PFSK-1 (cell line): ENCODE measurements at regions not wholly inside any gene's neighbourhood (a gene's known extent, or its start where the extent isn't known, plus 50 kb on each side); places are given as distances from the start of the nearest gene placed in this dataset.

ENCODE experiments used
- POLR2AphosphoS5 ChIP-seq: IDR thresholded peaks from 2 replicates; pipeline ENCODE4 v1.6.1; 2012; ENCODE audit warnings: low read depth, mild to moderate bottlenecking, control low read depth, low read length, moderate library complexity
- TAF1 ChIP-seq: IDR thresholded peaks from 2 replicates; pipeline ENCODE4 v1.6.1; 2012; ENCODE audit warnings: low read length, control low read depth, borderline replicate concordance; ENCODE audit not compliant: insufficient read depth
- TF ChIP-seq, protein P1 (sequence below), 2 experiments: IDR thresholded peaks; 2 replicates each; pipeline versions ENCODE4 v1.6.1 to v1.8.0; 2011 to 2012; ENCODE audit warnings: low read depth in 2 of 2, low read length in 2 of 2, control low read depth in 1 of 2, inconsistent platforms in 1 of 2, mild to moderate bottlenecking in 1 of 2, moderate library complexity in 1 of 2; ENCODE audit not compliant: insufficient read depth in 1 of 2

DNA sequence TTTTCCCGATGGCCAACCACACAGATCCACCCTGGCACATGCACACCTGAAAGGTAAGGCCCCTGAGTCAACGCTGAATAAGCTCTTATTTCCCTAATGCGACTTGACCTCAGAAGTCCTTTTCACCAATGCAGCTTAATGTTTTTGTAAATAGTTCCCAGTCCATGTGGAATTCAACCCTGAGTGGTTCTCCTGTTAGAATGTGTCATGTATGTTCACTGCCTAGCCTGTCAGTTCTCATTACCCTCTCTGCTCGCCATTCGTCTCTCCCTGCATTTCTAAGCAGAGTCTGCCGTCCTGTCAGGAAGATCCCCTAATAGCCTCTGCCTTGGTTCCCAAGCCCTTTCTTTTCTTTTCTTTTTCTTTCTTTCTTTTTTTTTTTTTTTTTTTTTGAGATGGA lies 392.6 kb upstream of the SHH start:
- TF ChIP-seq, protein P1, sequence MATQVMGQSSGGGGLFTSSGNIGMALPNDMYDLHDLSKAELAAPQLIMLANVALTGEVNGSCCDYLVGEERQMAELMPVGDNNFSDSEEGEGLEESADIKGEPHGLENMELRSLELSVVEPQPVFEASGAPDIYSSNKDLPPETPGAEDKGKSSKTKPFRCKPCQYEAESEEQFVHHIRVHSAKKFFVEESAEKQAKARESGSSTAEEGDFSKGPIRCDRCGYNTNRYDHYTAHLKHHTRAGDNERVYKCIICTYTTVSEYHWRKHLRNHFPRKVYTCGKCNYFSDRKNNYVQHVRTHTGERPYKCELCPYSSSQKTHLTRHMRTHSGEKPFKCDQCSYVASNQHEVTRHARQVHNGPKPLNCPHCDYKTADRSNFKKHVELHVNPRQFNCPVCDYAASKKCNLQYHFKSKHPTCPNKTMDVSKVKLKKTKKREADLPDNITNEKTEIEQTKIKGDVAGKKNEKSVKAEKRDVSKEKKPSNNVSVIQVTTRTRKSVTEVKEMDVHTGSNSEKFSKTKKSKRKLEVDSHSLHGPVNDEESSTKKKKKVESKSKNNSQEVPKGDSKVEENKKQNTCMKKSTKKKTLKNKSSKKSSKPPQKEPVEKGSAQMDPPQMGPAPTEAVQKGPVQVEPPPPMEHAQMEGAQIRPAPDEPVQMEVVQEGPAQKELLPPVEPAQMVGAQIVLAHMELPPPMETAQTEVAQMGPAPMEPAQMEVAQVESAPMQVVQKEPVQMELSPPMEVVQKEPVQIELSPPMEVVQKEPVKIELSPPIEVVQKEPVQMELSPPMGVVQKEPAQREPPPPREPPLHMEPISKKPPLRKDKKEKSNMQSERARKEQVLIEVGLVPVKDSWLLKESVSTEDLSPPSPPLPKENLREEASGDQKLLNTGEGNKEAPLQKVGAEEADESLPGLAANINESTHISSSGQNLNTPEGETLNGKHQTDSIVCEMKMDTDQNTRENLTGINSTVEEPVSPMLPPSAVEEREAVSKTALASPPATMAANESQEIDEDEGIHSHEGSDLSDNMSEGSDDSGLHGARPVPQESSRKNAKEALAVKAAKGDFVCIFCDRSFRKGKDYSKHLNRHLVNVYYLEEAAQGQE (IDR thresholded peaks at IDR 0.05; ENCODE audit: insufficient read depth in 1 of 2, low read depth in 2 of 2, low read length in 2 of 2), result no peak
- TF ChIP-seq POLR2AphosphoS5 (no peak), TAF1 (no peak)
